HG02938 (cell line): ENCODE measurements at regions not wholly inside any gene's neighbourhood (a gene's known extent, or its start where the extent isn't known, plus 50 kb on each side); places are given as distances from the start of the nearest gene placed in this dataset.
"Not testable (repeated sequence)": the region's sequence is repeated elsewhere in the genome, so short reads cannot be mapped to it uniquely, and the experiment has no call there.

Source experiments
- ATAC-seq: cut with Tn5 transposase; IDR thresholded peaks from one replicate; pipeline ENCODE4 v1.9.1; 2021; ENCODE audit warnings: mild to moderate bottlenecking, moderate library complexity; ENCODE audit not compliant: unreplicated experiment

- no peak for ATAC-seq
These were observed 91.0 kb upstream of the SFSWAP start for GRCh38 chr12:131619736-131620506.

DNA sequence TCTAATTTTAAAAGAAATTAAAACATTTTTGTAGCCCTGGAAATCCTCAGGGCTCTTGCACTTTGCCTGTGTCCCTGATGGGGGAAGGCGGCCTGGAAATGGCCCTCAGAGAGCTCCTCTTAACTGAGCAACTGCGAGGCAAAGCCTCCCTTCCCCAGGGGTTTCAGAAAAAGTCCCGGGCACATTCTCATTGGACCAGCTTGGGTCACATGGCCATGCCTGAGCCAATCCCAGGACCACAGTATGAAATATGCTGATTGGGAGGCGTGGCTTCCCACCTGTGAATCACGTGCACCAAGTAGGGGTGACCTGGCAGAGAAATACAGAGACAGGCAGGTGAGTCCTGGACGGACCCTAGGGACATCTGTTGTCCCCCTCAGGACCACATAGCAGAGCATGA is 90.4 kb upstream of the SFSWAP start:
- no peak for ATAC-seq

DNA sequence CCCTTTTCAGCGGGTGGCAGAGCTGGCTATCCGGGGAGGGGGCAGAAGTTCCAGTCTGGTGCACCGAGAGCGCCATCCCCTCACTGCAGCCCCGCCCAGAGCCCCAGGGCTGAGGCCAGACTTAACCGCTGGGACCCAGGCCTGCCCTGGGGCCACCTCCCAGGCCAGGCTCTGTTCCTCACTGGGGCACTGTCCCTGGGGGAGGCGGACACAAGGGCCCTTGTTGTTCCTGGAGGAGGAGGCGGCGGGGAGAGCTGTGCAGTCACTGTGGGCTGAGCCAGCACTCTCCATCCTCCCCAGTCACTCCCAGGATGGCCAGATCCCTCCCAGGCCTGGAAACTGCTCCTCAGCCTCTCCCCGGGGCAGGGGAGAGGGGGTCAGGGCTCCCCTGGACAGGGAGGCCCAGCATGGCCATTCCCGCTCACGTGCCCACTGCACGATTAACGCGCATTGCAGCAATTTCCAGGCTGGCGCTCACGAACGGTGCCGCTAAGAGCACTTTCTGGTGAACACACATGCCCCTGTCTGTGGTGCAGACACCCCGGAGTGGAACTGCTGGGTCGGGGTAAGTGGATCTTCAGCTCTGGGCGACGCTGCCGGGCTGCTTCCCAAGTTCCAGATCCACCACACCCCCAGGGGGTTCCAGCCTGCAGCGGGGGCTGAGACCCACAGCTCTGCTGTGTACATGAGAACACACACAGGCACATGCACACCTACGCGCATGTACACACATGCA is 89.8 kb upstream of the SFSWAP start:
- no peak for ATAC-seq

DNA sequence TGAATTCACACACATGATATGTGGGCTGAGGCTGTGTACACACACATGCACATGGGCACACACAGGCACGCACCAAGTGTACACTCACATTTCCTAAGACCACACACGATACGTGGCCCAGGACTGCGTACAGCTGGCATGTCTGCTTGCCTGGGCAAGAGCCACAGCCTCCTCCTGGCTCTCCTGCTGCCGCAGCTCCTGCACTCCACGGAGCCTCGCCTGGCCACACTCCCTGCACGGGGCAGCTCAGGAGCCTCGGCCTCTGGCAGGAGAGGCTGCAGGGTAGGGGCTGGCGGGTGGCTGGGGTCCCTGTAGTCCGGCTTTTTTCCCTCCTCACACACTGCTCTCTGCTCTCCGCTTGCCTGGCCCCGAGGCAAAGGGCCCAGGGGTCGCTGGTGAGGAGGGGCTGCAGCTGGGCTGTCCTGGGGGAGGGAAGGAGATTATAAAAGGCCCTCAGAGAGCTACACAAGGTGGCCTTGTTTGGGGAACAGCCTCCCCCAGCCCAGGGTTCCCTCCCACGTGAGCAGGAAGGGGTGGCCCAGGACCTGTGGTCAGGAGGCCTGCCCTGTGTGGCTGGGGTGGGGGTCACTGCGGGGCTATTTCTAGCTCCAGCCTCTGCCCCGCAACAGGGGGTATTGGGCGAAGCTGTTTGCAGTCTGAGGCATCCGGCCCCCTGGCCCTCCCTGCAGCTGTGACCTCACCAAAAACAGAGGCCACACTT is 89.0 kb upstream of the SFSWAP start:
- ATAC-seq: no peak

DNA sequence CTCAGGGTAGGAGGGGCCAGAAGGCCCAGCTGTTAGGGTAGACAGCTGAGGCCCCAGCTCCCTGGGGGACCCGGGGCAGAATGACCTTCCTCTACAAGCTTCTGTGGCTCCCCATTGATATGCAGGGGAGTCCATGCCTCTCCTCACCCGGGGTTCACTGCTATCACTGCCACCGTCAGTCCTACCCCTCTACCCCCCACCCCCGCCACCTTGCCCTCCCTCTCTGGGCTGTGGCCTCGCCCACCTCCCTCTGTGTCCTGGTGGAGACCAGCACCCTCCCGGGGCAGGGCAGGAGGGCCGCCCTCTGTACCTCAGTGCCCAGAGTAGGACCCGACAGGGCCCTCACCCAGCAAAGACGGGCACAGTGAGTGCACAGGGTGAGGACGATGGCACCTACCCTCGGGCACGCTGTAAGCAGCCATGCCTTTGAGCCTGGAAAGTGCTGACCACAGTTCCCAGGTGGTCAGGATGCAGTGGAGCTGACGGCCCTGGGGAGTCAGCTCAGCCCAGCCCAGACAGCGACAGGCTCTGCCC is 88.4 kb upstream of the SFSWAP start:
- no peak for ATAC-seq

DNA sequence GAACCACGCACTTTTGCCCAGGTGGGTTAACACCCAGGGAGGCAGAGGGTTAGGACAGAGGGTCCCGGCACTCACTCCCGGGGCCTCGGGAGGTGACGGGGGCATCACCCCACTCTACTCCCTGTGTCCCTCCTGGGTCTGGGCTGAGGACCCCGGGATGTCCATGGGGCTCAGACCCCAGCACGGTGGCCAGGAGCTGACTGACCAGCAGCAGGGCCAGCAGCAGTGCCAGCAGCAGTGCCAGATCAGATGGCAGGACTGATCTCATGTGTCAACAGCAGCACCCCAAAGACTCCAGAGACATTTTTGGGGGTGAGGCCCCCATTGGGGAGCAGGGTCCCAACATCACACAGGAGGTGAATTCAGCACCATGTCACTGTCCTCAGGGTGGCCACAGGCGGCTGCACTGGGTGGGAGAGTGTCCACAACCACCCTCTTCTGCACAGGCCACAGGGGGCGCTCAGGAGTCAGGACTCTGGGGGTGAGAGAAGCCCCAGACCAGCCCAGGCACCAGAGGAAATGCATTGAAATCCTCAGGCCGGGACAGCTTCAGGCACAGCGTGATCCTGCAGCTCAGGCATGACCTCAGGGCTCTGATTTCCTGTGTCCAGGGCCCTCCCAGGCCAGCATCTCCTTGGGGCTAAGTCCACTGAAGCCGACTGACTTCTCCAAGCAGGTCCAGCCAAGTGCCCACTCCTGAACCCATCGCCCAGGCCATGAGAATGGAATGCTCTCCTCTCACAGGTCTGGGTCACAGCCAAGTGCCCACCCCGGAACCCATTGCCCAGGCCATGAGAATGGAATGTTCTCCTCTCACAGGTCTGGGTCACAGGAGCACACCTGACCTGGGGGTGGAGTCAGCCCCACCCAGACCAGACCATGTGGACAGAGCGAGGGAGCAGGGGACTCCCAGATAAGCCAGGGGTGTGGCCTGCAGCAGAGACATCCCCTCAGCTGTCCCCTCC is 87.2 kb upstream of the SFSWAP start:
- ATAC-seq: not testable (repeated sequence)

- ATAC-seq: not testable (repeated sequence)
These were observed 86.5 kb upstream of the SFSWAP start for GRCh38 chr12:131624369-131624739.

DNA sequence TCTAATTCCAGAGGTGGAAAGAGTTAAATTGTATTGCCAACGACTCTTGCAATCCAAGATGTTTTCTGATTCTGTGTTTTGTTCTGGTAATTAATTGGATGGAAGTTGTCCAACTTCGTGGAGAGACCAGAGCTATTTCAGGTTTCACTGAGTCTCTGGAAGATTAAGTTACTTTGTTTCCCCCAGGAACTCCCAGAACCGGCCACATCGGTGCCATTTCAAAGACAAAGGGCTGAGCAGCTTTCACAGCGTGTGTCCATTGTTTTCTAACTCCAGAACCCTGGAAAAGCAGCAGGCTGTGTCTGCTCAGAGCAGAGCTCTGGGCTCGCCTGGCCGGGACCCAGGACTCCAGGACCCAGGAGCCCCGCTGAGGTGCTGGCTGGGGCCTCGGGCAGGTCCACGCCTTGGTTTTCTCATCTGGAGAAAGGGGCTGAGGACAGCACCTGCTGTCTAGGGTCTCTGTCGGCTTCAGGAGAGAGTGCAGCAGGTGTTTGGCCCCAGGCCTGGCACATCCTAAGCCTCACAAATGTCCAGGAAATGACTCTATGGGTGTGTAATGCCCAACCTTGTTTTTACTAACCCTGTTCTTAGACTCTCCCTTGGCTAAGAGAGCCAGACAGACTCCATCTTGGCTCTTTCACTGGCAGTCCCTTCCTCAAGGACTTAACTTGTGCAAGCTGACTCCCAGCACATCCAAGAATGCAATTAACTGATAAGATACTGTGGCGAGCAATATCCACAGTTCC is 86.0 kb upstream of the SFSWAP start:
- ATAC-seq: not testable (repeated sequence)

DNA sequence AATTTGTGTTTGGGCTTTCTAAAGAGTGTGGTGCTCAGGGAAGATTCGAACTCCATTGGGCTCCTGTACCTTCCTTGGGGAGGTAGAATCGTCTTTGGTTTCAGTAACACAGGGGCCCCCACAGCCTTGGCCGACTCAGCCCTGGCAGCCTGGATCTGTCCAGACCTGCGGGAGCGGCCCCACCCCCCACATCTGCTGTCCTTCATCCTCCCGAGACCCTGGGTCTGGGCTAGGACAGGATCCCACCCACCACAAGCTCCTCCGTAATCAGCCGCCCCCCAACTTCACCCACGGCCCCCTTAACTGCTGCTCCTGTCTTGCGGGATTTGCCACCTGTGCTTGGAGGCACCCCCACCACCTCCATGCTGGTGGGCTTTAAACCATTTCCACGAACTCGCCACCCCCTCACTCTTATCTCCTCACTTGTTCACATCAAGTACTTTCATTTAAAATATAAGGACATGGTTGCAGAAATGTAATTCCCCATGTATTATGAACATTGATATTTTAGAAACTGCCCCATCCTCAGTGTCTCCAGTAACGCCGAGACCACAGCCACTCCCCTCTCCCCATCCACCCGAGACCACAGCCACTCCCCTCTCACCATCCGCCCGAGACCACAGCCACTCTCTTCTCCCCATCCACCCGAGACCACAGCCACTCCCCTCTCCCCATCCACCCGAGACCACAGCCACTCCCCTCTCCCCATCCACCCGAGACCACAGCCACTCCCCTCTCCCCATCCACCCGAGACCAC is 84.7 kb upstream of the SFSWAP start:
- ATAC-seq: not testable (repeated sequence)

DNA sequence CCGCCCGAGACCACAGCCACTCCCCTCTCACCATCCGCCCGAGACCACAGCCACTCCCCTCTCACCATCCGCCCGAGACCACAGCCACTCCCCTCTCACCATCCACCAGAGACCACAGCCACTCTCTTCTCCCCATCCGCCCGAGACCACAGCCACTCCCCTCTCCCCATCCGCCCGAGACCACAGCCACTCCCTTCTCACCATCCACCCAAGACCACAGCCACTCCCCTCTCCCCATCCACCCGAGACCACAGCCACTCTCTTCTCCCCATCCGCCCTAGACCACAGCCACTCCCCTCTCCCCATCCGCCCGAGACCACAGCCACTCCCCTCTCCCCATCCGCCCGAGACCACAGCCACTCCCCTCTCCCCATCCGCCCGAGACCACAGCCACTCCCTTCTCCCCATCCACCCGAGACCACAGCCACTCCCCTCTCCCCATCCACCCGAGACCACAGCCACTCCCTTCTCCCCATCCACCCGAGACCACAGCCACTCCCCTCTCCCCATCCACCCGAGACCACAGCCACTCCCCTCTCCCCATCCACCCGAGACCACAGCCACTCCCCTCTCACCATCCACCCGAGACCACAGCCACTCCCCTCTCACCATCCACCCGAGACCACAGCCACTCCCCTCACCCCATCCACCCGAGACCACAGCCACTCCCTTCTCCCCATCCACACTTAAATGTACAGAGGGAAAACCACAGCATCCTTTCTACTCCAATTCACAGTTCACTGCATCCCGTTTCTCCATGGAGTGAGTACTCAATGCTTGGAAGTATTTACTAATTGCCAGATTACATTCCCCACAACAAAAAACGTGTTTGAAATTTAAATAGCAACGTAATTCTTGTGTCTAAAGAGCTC is 83.5 kb upstream of the SFSWAP start:
- not testable (repeated sequence) for ATAC-seq

- no peak for ATAC-seq
These were observed 82.7 kb upstream of the SFSWAP start for GRCh38 chr12:131628023-131628740.

DNA sequence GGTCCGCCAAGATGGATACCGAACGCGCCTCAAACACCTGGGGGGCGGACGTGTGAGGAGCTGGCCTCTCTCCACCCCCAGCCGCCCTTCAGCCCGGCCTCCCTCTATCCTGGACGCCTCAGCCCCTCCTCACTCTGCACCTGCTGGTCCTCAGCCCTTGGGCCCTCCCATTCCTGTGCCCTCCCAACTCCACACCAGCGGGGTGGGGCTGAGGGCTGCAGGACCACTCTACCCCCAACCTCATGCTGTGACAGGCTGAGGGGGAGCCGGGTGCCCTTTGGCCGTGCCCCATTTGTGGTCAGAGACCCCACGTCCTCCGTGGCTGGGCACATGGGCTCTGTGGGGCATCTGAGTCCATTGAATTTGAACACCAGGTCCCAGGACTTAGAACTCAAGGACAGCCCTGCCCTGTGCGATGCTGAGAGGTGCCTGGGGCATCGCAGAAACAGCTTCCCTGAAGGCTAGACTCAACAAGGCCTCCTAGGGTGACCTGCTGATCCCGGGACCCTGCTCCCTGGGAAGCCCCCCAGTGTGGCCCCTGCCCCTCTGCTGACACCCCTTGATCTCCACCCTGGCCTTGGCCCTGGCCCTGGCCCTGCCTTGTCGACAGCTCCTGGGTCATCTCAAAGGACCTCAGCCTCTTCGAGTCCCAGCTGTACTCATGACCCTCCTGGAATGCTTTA is 82.0 kb upstream of the SFSWAP start:
- ATAC-seq: no peak

GRCh38 chr12:131631230-131631629 is 79.7 kb upstream of the SFSWAP start:
- no peak for ATAC-seq

- ATAC-seq: not testable (repeated sequence)
These were observed 78.8 kb upstream of the SFSWAP start for GRCh38 chr12:131631889-131632651.

- ATAC-seq: not testable (repeated sequence)
These were observed 78.3 kb upstream of the SFSWAP start for GRCh38 chr12:131632652-131633023.

DNA sequence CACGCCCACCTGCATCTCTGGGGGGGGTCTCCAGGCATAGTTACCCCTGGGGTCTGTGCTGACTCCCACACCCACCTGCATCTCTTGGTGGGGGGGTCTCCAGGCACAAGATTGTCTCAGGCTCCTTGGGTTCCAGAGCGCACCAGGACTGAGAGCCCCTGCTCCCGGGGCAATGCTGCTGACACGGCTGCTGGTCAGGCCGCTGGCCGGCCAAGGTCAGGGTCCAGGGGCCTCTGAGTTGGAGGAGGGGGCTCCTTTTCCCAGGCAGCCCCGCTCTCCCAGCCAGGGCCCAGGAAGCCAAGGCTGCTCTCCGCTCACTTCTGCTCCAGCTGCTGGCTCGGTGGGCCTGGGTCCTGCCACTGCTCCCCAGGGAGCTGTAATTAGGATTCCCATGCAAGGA is 77.3 kb upstream of the SFSWAP start:
- ATAC-seq: not testable (repeated sequence)
